ENCODE measurements at regions not wholly inside any gene's neighbourhood (a gene's known extent, or its start where the extent isn't known, plus 50 kb on each side); places are given as distances from the start of the nearest gene placed in this dataset.

DNA sequence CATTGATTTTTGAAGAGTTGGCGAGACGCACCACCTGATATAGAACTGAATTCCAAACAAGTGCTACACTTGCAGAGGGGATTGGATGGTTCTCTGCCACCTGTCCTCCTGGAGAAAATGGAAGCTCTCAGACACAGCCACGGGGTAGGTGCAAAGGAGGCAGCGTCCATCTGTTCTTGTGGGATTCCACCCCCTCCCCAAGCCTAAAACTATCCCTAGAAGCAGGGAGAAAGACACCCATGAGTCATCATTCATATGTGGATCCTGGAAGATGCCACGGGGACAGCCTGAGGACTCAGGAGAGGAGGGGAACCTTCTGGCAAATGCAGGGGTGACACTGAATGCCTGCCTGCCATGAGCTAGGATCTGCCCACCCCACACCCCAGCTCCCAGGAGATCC is 171.3 kb upstream of the CST7 start:
- DNase-seq (ENCODE audit: low read depth), result no peak

DNA sequence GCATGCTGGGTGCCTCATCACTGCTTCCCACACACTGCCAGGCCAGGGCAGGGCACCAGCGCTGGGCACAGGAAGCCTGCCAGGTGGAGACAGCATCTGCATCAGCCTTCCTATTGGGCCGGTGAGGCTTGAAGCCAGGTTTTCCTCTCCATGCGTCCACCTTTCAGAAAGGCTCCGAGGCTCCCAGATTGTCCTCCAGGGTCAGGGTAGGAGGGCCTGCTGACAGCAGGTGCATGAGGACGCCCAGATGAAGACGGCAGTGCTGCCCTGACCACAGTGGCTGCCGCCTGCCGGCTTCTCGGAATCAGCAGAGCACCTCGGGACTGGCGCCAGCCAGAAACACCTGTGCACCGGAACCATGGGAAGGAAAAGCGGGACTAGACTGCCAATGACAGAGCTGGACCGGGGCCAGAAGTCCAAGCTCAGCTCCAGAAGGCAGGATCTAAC is 170.5 kb upstream of the CST7 start:
- DNase-seq (ENCODE audit: low read depth), result no peak

DNA sequence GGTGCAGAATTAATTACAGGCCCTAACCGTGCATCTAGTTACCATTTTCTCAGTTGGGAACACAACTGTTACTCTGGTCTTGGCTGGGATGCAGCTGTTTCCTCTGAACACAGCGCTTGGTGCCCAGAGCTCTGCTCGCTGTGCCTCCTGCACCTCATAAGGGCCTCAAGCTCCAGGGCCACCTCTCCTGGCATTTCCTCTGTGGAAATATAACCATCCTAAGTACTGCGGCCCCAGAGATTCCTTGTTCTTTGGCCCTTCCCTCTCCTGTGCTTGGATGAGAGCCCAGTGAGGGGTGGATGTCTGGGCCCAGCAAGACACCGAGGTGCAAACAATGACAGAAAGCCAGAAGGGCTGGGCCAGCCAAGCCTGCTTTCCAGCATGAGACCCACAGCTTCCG is 169.9 kb upstream of the CST7 start:
- no peak for DNase-seq (ENCODE audit: low read depth)

DNA sequence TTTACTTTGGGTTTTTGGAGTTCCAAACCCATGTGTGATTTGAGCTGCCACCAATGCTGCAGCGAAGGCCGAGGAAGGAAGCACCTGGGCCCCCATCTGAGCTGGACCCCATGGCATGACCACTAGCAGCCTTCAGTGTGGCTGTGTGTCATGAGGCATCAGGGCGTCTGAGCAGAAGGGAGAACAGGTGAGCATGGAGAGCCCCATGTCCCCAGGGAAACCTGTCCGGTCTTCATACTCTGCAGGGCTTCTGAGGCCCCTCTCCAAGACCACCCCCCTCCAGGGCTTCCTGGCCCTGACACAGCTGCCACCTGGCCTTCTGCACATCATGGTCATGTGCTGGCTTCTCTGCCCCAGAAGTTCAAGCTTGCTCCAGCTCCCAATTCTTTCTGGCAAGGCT is 169.1 kb upstream of the CST7 start:
- DNase-seq (ENCODE audit: low read depth), result no peak

DNA sequence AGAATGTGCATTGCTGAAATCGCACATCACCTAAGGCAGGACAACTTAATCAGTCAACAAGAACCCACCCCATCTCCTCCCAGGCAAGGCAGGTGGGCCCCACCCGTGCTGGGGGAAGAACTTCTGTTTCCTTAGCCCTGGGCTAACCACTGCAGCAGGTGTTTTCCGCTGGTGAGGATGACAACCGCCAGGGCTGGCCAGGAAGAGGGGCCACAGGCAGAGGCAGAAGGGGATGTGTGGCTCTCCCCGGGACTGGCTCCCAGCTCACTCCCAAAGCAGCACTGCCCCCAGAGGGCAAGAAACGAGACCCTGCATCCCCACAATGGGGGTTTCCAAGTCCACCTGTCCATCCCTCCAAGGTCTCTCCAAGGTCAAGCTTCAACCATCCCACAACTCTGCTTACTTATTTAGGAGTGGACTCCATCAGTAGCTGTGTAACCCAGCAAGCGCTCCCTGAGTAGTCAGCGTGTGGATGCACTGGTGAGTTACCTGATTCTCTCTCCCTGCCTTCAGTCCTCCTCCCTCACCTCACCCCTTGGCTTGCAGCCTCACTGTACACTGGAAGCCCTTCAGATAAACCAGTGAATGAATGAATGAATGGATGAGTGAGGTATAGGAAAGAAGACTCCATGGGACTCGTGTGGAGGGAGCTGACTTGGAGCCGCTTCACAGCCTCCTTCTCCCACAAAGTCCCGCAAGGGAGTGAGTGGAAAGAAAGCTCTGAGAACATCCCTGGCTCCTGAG is 168.2 kb upstream of the CST7 start:
- DNase-seq (ENCODE audit: low read depth), result no peak

DNA sequence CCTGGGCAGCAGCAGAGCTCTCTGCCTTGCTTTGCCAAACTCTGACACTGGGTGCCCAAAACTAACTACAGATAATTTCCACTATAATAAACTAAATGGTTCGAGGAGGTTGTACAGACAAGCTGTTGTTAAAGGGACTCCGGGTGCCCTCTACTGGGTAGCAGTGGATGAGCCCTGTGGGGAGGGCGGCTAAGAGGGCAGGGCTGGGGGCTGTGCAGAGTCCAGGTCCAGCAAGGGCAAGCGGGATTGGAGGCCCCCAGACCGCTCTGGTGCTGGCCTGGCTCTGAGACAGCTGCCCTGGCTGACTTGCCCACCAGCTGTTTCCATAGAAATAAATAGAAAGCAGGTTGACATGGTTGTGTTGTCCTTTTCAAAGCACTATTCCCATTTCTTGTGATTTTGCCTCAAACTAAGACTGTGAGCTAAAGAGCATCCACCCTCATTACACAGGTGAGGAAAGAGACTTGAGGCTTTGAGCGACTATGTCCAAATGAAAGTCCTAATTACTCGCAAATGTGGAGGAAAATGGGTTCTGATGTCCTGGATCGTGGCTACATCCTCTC is 167.6 kb upstream of the CST7 start:
- no peak for DNase-seq (ENCODE audit: low read depth)

DNA sequence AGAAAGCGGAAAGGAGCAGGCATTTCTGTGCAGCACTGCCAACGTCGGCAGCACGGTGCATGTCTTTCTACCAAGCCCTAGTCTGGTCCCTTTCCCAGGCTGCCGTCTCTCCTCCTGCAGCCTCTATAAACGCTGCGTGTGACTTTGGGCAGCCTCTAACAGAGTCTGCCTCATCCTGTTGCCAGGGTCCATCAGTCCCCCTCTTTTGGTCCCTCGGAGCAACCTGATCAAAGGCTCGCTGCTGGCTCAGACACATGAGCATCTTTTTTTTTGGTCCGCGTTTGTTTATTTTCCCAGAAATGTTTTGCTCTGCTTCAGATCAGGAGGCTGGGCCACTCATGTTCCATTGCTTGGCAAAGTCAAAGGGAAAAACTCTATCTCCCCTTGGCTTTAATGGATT is 166.8 kb upstream of the CST7 start:
- no peak for DNase-seq (ENCODE audit: low read depth)

DNA sequence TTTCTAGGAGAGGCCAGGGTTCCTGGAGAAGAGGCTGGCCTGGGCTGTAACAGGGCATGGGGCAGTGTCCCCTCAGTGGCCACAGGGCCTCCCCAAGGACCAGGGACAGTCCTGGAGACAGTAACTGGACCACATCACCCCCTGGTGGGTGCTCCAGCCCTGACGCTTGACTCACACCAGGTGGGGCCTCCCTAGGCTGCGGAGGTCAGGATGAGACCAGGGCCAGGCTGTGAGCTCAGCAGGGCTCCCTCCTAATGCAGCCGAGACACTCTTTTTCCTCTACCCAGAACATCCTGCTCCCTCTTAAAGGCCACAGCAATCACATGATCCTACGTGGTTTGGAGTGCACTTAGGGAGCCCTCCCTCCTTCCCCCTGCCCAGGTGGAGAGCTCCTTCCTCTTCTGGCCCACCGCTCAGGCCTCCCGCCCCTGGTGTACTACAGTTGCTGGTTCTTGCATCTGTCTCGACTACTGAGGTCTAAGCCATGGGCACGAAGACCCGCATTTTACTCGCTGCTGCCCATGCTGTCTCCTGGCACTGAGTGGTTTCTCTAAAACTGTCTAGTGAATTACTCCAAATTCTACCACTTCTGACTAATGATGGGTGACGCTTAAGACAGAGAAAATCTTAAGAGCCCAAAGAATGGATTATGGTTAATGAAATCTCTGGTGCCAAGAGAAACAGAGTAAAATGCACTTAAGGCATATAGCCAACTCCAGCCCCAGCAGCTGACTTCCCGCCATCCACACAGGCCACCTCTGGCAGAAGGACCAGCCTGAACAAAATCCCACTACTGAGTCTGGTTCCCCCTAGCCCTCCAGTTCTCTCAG is 166.1 kb upstream of the CST7 start:
- DNase-seq (ENCODE audit: low read depth), result no peak

DNA sequence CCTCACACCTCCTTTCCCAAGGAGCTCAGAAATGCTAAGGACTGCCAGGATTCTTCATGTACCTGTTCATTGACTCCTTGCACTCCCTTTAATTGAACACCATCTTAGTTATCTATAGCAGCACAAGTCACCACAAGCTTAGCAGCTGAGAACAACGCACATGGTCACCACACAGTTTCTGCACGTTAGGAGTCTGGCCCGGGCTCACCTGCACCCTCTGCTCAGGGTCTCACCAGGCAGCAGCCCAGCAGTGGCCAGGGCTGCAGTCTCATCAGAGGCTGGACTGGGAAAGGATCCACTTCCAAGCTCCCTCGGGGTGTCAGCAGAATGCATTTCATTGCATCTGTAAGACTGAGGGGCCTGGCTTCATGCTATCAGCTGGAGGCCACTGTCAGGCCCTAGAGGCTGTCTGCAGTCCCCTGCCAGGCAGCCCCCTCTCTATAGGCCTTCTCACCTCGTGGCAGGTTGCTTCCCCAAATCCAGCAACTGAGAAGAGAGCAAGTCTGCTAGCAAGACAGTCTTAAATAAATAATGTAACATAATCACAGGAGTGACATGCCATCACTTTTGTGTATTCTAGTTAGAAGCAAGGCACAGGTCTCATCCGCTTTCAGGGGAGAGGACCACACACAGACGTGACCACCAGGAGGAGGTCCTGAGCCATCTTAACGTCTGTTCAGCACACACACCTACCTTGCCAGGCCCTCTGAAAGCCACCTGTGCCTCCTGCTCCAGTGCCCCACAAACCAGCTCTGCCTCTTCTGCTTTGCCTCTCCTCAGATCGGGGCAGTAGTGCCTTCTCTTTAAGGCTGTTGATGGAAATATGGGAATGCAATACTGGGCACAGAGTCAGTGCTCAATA is 165.2 kb upstream of the CST7 start:
- DNase-seq (ENCODE audit: low read depth), result no peak

DNA sequence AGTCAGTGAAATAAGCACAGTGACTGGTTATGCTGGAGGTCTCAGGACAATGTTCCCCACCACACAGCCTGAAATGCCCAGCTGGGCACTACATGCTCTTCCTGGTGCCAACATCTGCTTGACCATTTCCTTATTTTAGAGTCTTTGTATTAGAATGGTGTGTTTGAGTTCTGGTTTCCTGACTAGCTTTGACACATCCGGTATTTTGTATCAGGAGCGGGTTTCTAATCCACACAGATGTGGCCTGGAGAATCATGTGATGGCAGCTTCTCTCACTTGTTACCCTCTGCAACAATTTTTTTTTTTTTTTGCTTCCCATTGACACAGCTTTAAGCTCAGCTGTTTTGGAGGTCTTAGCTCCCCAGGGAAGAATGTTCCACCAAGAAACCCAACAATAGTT is 164.5 kb upstream of the CST7 start:
- DNase-seq (ENCODE audit: low read depth), result no peak

DNA sequence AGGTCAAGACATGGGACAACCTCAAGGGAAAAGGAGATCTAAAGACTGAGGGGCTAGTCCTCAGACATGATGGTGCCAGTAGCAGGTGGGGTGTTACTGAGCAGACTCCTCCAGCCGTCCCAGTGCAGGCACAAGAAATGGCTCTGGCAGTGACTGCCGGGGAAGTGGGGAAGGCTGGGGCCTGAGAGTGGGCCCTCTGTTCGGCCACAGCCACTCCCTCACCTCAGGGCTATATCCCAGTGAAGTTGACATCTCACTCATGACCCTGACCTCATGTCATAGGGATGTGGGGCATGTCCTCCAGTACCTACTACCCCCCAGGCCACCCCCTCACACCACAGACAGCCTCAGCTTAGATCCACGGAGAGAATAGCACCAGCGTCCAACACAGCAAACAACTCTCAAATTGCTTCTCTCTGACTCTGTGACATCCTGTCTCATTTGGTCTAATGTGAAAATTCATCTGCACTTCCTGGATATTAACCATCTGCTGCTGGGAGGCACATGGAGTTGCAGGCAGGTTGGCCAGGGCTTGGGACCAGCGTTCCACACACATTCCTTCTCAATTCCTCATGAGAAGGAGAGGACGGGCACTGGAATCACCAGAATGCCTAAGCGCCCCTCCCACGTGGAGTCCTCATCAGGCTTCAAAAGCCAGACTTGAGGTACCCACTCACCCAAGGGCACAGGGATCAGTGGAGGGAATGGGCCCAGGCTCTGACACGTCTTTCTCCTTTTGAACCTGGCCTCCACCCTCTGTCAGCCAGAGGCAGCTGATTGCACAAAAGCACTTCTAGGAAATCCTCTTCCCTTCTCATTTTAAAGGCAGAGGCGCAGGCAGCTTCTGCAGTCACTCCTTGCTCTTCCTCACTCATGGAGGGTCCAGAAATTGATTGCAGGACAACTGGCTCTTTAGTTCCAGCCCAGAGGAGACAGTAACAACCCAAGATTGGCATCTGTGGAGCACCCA is 163.6 kb upstream of the CST7 start:
- DNase-seq (ENCODE audit: low read depth), result peak; percentile 69

DNA sequence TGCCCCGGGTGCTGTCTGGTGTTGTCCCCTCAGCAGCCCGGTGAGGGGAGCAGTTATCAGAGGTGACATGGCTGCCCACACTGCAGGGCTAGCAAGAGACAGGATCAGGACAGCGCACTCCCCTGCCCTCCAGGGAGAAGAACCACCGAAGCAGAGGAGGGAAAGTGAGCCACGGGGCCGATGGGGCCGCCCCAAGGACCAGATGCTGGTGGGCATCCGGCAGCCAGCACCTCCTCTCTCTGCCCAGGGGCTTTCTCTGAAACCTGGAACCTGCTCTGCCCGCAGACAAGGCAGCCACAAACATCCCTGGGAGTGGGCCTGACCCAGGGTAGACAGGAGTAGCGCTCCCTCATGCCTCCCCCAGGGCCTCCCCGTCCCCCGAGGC is 163.0 kb upstream of the CST7 start:
- DNase-seq (ENCODE audit: low read depth), result no peak

DNA sequence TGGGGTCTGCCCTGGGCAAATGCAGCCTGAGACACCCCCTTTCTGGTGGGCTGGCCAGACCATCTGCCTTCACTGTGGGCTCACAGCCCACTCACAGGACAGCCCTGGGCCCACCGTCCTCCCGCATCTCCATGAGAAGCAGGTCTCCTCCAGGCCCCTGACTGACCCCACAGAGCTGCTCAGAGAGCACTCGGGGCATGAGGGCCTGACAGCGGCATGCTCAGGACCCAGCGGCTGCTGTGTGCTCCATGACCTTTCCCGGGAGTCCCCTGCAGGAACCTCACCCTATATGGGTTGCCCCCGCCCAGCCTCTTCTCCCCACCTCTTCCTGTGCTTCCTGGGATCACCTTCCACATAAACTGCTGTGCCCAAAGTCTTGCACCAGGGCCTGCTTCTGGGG is 162.4 kb upstream of the CST7 start:
- DNase-seq (ENCODE audit: low read depth), result no peak

DNA sequence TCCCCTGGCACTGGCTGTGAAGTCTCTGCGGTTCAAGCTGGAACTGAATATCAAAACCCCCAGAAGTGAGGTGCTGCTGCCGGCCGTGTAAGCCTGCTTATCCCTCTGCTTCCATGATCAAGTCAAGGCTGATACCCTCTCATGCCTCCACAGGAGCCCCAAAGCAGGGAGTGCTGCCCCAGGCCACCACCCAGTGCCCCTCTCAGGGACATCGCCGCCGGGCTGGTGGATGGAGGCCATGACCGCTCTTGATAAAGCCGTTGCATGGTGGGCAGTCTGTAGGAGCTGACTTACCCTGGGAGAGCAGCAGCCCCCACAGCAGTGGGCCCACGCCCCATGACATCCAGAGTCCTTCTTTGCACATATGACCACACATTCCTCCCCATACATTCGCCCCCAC is 162.0 kb upstream of the CST7 start:
- DNase-seq (ENCODE audit: low read depth), result no peak

DNA sequence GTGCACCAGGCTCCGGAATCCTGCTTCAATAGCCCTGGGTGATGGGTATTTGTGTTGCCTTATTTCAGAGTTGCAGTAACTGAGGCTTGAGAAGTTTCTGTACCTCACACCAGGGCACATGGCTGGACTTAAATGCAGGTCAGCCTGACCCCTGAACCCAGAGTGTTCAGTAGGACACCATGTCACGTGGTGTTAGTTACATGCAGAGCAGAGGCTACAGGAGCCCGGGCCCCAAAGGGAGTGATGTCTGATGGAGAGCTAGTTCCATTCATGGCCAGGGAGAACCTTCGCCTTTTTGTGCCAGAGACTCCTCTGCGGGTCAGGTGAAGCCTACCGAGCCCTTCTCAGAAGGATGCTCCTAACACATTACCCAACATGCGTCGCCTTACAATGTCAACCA is 161.4 kb upstream of the CST7 start:
- DNase-seq (ENCODE audit: low read depth), result no peak

DNA sequence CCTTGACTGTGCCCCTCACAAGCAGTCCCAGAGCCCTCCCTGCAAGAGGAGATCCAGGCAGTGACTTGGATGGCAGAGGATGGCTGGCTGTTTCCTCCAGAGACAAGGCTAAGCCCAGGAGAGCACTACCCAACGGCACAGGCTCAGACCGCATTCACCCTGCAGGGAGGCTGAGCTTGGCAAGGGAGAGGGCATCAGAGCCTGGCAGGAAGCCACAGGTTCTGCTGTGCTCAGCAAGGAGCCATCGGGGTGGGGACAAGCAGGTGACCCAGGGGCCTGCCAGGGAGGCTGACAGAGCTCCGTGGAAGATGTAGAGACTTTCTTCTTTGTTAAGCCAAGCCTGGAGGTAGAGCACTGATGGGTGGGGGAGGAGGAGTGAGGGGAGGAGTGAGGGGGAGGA is 159.2 kb upstream of the CST7 start:
- no peak for DNase-seq (ENCODE audit: low read depth)

DNA sequence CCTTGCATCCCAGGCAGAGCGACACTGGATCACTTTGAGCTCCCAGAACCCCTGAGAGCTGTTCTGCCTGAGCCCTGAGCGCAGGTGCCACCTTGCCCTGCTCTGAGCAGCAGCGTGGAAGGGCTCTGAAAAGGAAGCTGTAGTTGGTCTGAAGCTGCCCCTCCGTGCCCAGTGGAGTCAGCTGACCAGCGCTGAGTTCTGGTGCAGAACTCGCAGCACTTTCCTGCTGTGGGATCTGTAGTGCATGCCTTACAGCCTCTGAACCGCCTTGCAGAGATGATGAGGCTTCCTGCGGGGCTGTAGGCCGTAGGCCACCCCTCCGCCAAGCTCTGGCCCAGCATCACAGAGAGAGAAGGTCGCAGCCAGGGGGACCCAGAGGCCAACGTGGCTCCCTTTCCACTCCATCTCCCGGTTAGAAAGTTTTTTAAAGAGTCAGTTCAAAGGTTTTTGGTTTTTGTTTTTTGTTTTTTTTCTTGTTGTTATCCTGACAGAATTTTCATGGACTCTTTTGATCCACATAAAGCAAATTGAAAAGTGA is 158.3 kb upstream of the CST7 start:
- DNase-seq (ENCODE audit: low read depth), result no peak

DNA sequence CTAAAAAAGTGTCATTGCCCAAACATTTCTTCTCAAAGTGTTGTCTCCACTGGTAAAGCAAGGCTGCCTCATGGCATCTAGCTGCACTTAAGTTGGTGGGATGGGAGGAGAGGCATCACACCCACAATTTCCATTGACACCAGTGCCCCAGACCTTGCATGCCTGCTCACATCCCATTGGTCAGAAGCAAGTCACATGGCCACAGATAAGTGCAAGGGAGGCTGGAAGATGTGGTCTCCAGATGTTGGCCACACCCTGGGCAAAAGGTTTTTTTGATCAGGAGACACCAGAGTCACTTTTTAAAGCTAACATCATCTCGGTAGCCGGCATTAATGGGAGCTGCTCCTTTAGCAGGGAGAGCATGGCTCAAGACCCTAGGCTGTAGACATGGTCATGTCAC is 157.1 kb upstream of the CST7 start:
- DNase-seq (ENCODE audit: low read depth), result no peak

DNA sequence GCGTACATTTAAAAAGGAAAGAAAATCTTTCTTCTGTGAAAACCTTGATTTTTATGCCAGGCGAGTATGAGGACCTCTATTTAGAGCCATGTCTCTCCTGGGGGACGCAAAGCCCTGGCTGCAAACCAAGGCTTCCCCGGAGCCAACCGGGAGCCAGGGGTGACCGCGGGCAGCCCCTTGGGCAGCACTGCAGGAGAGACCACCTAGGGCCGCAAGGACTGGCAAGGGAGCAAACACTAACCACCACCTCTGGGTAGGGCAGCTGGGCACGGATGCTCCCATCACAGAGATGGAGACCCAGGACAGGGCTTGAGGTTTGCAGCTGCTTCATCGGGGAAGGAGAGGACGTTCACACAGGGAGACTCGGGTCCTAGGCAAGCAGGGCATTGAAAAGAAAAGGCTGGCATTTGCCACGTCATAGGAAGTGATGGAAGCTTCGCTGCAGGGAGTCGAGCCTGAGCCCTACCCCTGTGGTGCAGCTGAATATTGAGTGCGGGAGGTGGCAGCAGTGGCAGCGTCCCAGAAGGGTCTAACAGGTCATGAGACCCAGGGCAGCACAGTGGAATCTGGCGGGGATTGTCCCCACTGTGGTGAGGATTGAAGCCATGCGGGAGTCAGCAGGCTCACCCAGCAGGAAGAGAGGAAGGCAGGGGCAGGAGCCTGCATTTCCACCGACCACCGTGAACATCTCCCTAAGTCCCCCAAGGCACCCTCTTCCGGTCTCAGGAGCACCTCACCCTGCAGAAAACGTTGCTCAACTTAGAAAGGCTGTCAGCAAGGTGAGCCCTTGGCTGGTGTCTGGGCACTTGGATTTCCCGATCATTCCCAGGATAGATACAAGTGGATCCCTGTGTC is 156.2 kb upstream of the CST7 start:
- no peak for DNase-seq (ENCODE audit: low read depth)

DNA sequence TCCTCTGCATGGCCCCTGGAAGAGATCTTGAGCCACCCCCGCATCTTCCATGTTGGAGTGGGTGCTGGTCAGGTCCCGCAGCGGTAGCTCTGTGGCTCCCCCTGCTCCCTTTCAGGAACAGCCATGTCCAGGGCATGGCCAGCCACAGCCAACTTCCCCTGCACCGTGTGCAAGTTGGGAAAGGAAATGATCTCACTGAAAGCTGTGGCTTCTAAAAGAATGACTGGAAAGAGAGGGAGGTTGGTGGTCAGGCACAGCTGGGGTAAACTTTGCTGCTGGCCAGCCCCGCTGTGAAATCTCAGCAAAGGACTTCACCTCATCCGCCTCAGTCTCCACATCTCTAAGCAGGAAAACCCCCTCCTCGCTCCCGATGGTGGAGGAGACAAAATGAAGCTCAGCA is 153.6 kb upstream of the CST7 start:
- peak; percentile 20 for DNase-seq (ENCODE audit: low read depth)

Data from non-pigmented ciliary epithelial cell (primary cell).